PFSK-1 (cell line): ENCODE measurements at regions not wholly inside any gene's neighbourhood (a gene's known extent, or its start where the extent isn't known, plus 50 kb on each side); places are given as distances from the start of the nearest gene placed in this dataset.

ENCODE experiments used
- FOXP2 ChIP-seq: optimal IDR thresholded peaks from 2 replicates; pipeline ENCODE3; 2011; ENCODE audit warnings: borderline replicate concordance, control low read depth, inconsistent platforms; ENCODE audit not compliant: insufficient read depth; ENCODE audit errors: extremely low read length, extremely low read depth
- POLR2AphosphoS5 ChIP-seq: IDR thresholded peaks from 2 replicates; pipeline ENCODE4 v1.6.1; 2012; ENCODE audit warnings: low read depth, mild to moderate bottlenecking, control low read depth, low read length, moderate library complexity
- SIN3A ChIP-seq: IDR thresholded peaks from 2 replicates; pipeline ENCODE4 v1.6.1; 2012; ENCODE audit warnings: mild to moderate bottlenecking, low read length, moderate library complexity, borderline replicate concordance; ENCODE audit not compliant: insufficient read depth
- TAF1 ChIP-seq: IDR thresholded peaks from 2 replicates; pipeline ENCODE4 v1.6.1; 2012; ENCODE audit warnings: low read length, control low read depth, borderline replicate concordance; ENCODE audit not compliant: insufficient read depth
- TF ChIP-seq, protein P1 (sequence below), 2 experiments: IDR thresholded peaks; 2 replicates each; pipeline versions ENCODE4 v1.6.1 to v1.8.0; 2011 to 2012; ENCODE audit warnings: low read depth in 2 of 2, low read length in 2 of 2, control low read depth in 1 of 2, inconsistent platforms in 1 of 2, mild to moderate bottlenecking in 1 of 2, moderate library complexity in 1 of 2; ENCODE audit not compliant: insufficient read depth in 1 of 2

DNA sequence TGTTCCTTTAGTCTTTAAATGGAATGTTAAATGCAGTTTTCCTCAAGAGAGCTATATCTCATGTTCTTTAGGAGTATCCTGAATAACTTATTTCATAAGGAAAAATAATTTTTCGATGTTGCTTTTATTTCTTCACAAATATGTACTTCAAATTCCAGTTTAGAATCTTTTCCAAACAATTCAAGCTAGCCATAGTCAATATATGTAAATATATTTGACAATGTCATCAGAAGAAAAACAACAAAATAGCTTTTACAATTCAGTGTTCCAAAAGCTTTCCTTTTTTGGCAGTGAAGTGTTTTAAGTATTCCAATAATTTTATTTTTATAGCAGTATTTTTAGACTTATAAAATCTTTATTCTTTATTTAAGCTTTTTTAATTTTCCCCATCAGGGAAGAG is 1532.0 kb downstream of the PCDH18 start:
- TF ChIP-seq, protein P1, sequence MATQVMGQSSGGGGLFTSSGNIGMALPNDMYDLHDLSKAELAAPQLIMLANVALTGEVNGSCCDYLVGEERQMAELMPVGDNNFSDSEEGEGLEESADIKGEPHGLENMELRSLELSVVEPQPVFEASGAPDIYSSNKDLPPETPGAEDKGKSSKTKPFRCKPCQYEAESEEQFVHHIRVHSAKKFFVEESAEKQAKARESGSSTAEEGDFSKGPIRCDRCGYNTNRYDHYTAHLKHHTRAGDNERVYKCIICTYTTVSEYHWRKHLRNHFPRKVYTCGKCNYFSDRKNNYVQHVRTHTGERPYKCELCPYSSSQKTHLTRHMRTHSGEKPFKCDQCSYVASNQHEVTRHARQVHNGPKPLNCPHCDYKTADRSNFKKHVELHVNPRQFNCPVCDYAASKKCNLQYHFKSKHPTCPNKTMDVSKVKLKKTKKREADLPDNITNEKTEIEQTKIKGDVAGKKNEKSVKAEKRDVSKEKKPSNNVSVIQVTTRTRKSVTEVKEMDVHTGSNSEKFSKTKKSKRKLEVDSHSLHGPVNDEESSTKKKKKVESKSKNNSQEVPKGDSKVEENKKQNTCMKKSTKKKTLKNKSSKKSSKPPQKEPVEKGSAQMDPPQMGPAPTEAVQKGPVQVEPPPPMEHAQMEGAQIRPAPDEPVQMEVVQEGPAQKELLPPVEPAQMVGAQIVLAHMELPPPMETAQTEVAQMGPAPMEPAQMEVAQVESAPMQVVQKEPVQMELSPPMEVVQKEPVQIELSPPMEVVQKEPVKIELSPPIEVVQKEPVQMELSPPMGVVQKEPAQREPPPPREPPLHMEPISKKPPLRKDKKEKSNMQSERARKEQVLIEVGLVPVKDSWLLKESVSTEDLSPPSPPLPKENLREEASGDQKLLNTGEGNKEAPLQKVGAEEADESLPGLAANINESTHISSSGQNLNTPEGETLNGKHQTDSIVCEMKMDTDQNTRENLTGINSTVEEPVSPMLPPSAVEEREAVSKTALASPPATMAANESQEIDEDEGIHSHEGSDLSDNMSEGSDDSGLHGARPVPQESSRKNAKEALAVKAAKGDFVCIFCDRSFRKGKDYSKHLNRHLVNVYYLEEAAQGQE (IDR thresholded peaks at IDR 0.05; ENCODE audit: insufficient read depth in 1 of 2, low read depth in 2 of 2, low read length in 2 of 2): no peak
- TF ChIP-seq SIN3A (no peak), TAF1 (no peak), POLR2AphosphoS5 (no peak), FOXP2 (no peak)

DNA sequence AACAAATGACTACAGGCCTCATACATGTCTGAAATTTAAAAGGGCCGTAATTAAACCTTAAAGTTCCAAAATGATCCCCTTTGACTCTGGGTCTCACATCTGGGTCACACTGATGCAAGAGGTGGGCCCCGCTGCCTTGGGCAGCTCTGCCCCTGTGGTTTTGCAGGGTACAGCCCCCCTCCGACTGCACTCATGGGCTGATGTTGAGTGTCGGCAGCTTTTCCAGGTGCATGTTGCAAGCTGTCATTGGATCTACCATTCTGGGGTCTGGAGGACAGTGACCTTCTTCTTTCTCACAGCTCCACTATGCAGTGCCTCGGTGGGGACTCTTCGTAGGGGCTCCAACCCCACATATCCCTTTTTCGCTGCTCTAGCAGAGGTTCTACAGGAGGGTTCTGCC is 1537.9 kb downstream of the PCDH18 start:
- TF ChIP-seq POLR2AphosphoS5 (no peak), SIN3A (no peak), TAF1 (no peak), FOXP2 (no peak)
- TF ChIP-seq, protein P1 (IDR thresholded peaks at IDR 0.05; ENCODE audit: insufficient read depth in 1 of 2, low read depth in 2 of 2, low read length in 2 of 2): no peak

DNA sequence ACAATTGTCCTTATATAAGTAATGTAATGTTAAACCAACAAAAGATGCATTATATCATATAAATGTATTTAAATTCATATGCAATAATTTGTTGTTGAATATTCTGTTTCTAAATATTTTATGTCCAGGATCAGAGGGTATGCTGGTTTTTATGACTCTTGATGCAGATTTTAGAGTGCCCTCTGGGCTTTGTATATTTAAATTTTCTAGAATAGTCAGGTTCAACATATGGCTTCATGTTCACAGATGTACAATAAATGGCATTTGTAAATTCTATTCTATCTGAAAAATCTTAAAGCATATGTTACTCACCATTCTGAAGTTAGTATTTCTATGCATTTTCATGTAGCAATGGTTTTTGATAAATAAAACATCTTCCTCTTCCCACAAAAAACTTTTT is 1555.4 kb downstream of the PCDH18 start:
- TF ChIP-seq FOXP2 (no peak), SIN3A (no peak), POLR2AphosphoS5 (no peak), TAF1 (no peak)
- TF ChIP-seq, protein P1 (IDR thresholded peaks at IDR 0.05; ENCODE audit: insufficient read depth in 1 of 2, low read depth in 2 of 2, low read length in 2 of 2): no peak

DNA sequence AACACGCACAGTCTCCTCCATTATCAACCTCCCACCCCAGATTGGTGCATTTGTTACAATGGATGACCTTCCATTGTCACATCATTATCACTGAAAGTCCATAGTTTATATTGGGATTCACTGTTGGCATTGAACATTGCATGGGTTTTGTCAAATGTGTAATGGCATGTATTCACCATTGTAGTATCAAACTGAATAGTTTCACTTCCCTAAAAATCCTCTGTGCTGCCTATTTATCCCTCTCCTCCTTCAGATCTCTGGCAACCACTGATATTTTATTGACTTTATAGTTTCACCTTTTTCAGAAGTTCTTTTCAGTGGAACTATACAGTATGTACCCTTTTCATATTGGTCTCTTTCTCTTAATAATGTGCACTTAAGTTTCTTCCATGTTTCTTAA is 1565.4 kb downstream of the PCDH18 start:
- TF ChIP-seq, protein P1 (IDR thresholded peaks at IDR 0.05; ENCODE audit: insufficient read depth in 1 of 2, low read depth in 2 of 2, low read length in 2 of 2): no peak
- TF ChIP-seq TAF1 (no peak), POLR2AphosphoS5 (no peak), SIN3A (no peak), FOXP2 (no peak)

DNA sequence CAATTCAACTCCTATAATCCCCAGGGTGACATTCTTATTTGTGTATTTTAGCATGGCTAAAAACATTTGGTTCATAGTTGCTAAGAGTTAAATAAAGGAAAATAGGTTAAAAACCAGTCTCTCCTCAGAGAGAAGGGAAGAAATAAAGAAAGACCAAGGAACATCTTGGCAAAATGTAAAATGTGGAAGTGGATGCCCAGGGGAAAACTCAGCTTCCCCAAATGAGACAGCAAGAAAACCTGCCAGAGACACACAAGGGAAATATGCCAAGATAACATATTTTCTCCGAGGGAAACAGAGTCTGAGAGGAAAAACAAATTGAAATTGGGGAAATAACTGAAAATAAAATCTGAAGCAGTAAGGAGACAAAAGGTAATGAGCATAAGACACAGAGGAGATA is 1569.3 kb downstream of the PCDH18 start:
- TF ChIP-seq FOXP2: no peak
- no peak for TF ChIP-seq TAF1
- no peak for TF ChIP-seq POLR2AphosphoS5
- TF ChIP-seq, protein P1 (IDR thresholded peaks at IDR 0.05; ENCODE audit: insufficient read depth in 1 of 2, low read depth in 2 of 2, low read length in 2 of 2): no peak
- TF ChIP-seq SIN3A: no peak
